GM19395 (cell line): ENCODE measurements at regions not wholly inside any gene's neighbourhood (a gene's known extent, or its start where the extent isn't known, plus 50 kb on each side); places are given as distances from the start of the nearest gene placed in this dataset.

ENCODE experiments used
- ATAC-seq: cut with Tn5 transposase; IDR thresholded peaks from one replicate; pipeline ENCODE4 v1.9.1; 2021; ENCODE audit warnings: mild to moderate bottlenecking, moderate library complexity; ENCODE audit not compliant: unreplicated experiment

GRCh38 chr6:91860541-91861335 is 1273.9 kb upstream of the MAP3K7 start:
- no peak for ATAC-seq

- ATAC-seq, result no peak
Measured at GRCh38 chr6:91852252-91852651, 1265.4 kb upstream of the MAP3K7 start.

GRCh38 chr6:91834813-91835212 is 1247.9 kb upstream of the MAP3K7 start:
- ATAC-seq, result no peak

GRCh38 chr6:91827151-91827550 is 1240.3 kb upstream of the MAP3K7 start:
- ATAC-seq, result no peak

GRCh38 chr6:91826128-91826527 is 1239.3 kb upstream of the MAP3K7 start:
- no peak for ATAC-seq

- ATAC-seq, result no peak
Measured at GRCh38 chr6:91824331-91824730, 1237.5 kb upstream of the MAP3K7 start.

- ATAC-seq, result no peak
Measured at GRCh38 chr6:91822581-91822980, 1235.7 kb upstream of the MAP3K7 start.

- ATAC-seq, result no peak
Measured at GRCh38 chr6:91816335-91816734, 1229.5 kb upstream of the MAP3K7 start.

- ATAC-seq, result no peak
Measured at GRCh38 chr6:91813641-91814040, 1226.8 kb upstream of the MAP3K7 start.

GRCh38 chr6:91812596-91813274 is 1225.9 kb upstream of the MAP3K7 start:
- no peak for ATAC-seq

GRCh38 chr6:91804981-91805380 is 1218.1 kb upstream of the MAP3K7 start:
- ATAC-seq, result no peak

GRCh38 chr6:91802431-91802830 is 1215.6 kb upstream of the MAP3K7 start:
- ATAC-seq, result no peak

GRCh38 chr6:91796603-91797002 is 1209.7 kb upstream of the MAP3K7 start:
- no peak for ATAC-seq

- no peak for ATAC-seq
Measured at GRCh38 chr6:91788501-91788900, 1201.6 kb upstream of the MAP3K7 start.

- no peak for ATAC-seq
Measured at GRCh38 chr6:91786474-91787184, 1199.8 kb upstream of the MAP3K7 start.

GRCh38 chr6:91782802-91783201 is 1195.9 kb upstream of the MAP3K7 start:
- no peak for ATAC-seq

- no peak for ATAC-seq
Measured at GRCh38 chr6:91781946-91782345, 1195.1 kb upstream of the MAP3K7 start.

GRCh38 chr6:91780270-91780669 is 1193.4 kb upstream of the MAP3K7 start:
- ATAC-seq, result no peak

GRCh38 chr6:91761621-91762020 is 1174.7 kb upstream of the MAP3K7 start:
- no peak for ATAC-seq

- ATAC-seq, result no peak
Measured at GRCh38 chr6:91754691-91755090, 1167.8 kb upstream of the MAP3K7 start.

GRCh38 chr6:91751526-91751925 is 1164.7 kb upstream of the MAP3K7 start:
- no peak for ATAC-seq

GRCh38 chr6:91744566-91744965 is 1157.7 kb upstream of the MAP3K7 start:
- no peak for ATAC-seq
